Endometrial microvascular endothelial cells (primary cell): ENCODE measurements at regions not wholly inside any gene's neighbourhood (a gene's known extent, or its start where the extent isn't known, plus 50 kb on each side); places are given as distances from the start of the nearest gene placed in this dataset.

Experiments used
- in situ Hi-C: cut with HindIII; loops from 2 replicates; pipeline ENCODE4 v1.10.0; 2017; ENCODE audit warnings: low sequenced_read_pairs, low pct_unique_long_range_greater_than_20kb; ENCODE audit errors: inconsistent ontology term

GRCh38 chr13:39955560-39955959 lies 300.1 kb downstream of the COG6 start:
- in situ Hi-C loops: no loop called here

- in situ Hi-C loops: no loop called here
These were observed 300.6 kb downstream of the COG6 start for GRCh38 chr13:39956036-39956435.

GRCh38 chr13:39957868-39958677 lies 302.6 kb downstream of the COG6 start:
- in situ Hi-C loops: no loop called here

GRCh38 chr13:39959497-39960144 lies 304.2 kb downstream of the COG6 start:
- in situ Hi-C loops: no loop called here

GRCh38 chr13:39960191-39960590 lies 304.7 kb downstream of the COG6 start:
- in situ Hi-C loops: no loop called here

GRCh38 chr13:39961036-39961435 lies 305.6 kb downstream of the COG6 start:
- in situ Hi-C loops: no loop called here

- in situ Hi-C loops: no loop called here
These were observed 308.1 kb downstream of the COG6 start for GRCh38 chr13:39963612-39964011.

GRCh38 chr13:39965309-39965708 lies 309.8 kb downstream of the COG6 start:
- in situ Hi-C loops: no loop called here

- in situ Hi-C loops: no loop called here
These were observed 311.9 kb downstream of the COG6 start for GRCh38 chr13:39967199-39967959.

GRCh38 chr13:39968646-39969475 lies 313.4 kb downstream of the COG6 start:
- in situ Hi-C loops: no loop called here

- in situ Hi-C loops: no loop called here
These were observed 314.9 kb downstream of the COG6 start for GRCh38 chr13:39970177-39970846.

GRCh38 chr13:39971526-39971925 lies 316.1 kb downstream of the COG6 start:
- in situ Hi-C loops: no loop called here

GRCh38 chr13:39976481-39976880 lies 321.0 kb downstream of the COG6 start:
- in situ Hi-C loops: no loop called here

- in situ Hi-C loops: no loop called here
These were observed 325.6 kb downstream of the COG6 start for GRCh38 chr13:39981056-39981455.

- in situ Hi-C loops: no loop called here
These were observed 327.3 kb downstream of the COG6 start for GRCh38 chr13:39982745-39983144.

GRCh38 chr13:39985071-39985470 lies 329.6 kb downstream of the COG6 start:
- in situ Hi-C loops: no loop called here

GRCh38 chr13:39988351-39988750 lies 332.9 kb downstream of the COG6 start:
- in situ Hi-C loops: no loop called here

- in situ Hi-C loops: no loop called here
These were observed 342.7 kb downstream of the COG6 start for GRCh38 chr13:39998166-39998565.
